HG02938 (cell line): ENCODE measurements at regions not wholly inside any gene's neighbourhood (a gene's known extent, or its start where the extent isn't known, plus 50 kb on each side); places are given as distances from the start of the nearest gene placed in this dataset.

Source experiments
- ATAC-seq: cut with Tn5 transposase; IDR thresholded peaks from one replicate; pipeline ENCODE4 v1.9.1; 2021; ENCODE audit warnings: mild to moderate bottlenecking, moderate library complexity; ENCODE audit not compliant: unreplicated experiment

GRCh38 chr17:77687417-77687816 is 271.1 kb upstream of the TNRC6C start:
- no peak for ATAC-seq

GRCh38 chr17:77687921-77688320 is 270.6 kb upstream of the TNRC6C start:
- no peak for ATAC-seq

- no peak for ATAC-seq
These were observed 270.1 kb upstream of the TNRC6C start for GRCh38 chr17:77688369-77688768.

GRCh38 chr17:77690271-77691161 is 268.0 kb upstream of the TNRC6C start:
- ATAC-seq: no peak

GRCh38 chr17:77691216-77692085 is 267.1 kb upstream of the TNRC6C start:
- ATAC-seq: no peak

GRCh38 chr17:77692571-77693161 is 265.8 kb upstream of the TNRC6C start:
- no peak for ATAC-seq

GRCh38 chr17:77693301-77693700 is 265.2 kb upstream of the TNRC6C start:
- ATAC-seq: no peak

GRCh38 chr17:77693776-77694175 is 264.7 kb upstream of the TNRC6C start:
- ATAC-seq: no peak

GRCh38 chr17:77694391-77695363 is 263.8 kb upstream of the TNRC6C start:
- no peak for ATAC-seq

GRCh38 chr17:77695386-77695785 is 263.1 kb upstream of the TNRC6C start:
- no peak for ATAC-seq

- ATAC-seq: no peak
These were observed 262.3 kb upstream of the TNRC6C start for GRCh38 chr17:77696151-77696720.

- no peak for ATAC-seq
These were observed 261.6 kb upstream of the TNRC6C start for GRCh38 chr17:77696721-77697460.

- ATAC-seq: no peak
These were observed 260.8 kb upstream of the TNRC6C start for GRCh38 chr17:77697480-77698400.

- ATAC-seq: no peak
These were observed 259.4 kb upstream of the TNRC6C start for GRCh38 chr17:77698903-77699623.

GRCh38 chr17:77700165-77700881 is 258.2 kb upstream of the TNRC6C start:
- no peak for ATAC-seq

GRCh38 chr17:77701996-77702395 is 256.5 kb upstream of the TNRC6C start:
- no peak for ATAC-seq
